ENCODE measurements at regions not wholly inside any gene's neighbourhood (a gene's known extent, or its start where the extent isn't known, plus 50 kb on each side); places are given as distances from the start of the nearest gene placed in this dataset.

GRCh38 chr2:188797371-188797770 lies 176.8 kb upstream of the COL3A1 start:
- Histone ChIP-seq H3K27ac (ENCODE audit: low read depth) (no peak overlapping the region), H3K36me3 (ENCODE audit: insufficient read depth) (no peaks in the 10 kb centered on the region), H2AFZ (no peak overlapping the region), H3K4me2 (no peak overlapping the region), H3F3A (replicated peaks; ENCODE audit: low read depth) (no peaks in the 10 kb centered on the region), H3K27me3 (ENCODE audit: insufficient read depth) (no peaks in the 10 kb centered on the region), H3K79me2 (replicated peaks; ENCODE audit: insufficient read depth) (no peaks in the 10 kb centered on the region), H4K20me1 (replicated peaks; ENCODE audit: insufficient read depth) (no peaks in the 10 kb centered on the region), H3K9me2 (ENCODE audit: insufficient read depth) (0 out of 2 replicates have a peak, but pooled peaks cover 4% of the 10 kb centered on the region), H3K4me3 (no peak overlapping the region), H3K4me1 (ENCODE audit: insufficient read depth) (no peaks in the 10 kb centered on the region)
- peaks cover 1% of the 10 kb centered on the region; the same call in 2 of the 3 replicates for H3K9me3 Mint-ChIP-seq
- DNase-seq (ENCODE audit: low spot score) = no peak
- ATAC-seq = no peak
- H3K27ac Mint-ChIP-seq = no peak overlapping the region
- TF ChIP-seq EZH2phosphoT487 (IDR thresholded peaks at IDR 0.05; ENCODE audit: unreplicated experiment) (no peak), CREB1 (CRISPR knock-in tag; IDR thresholded peaks at IDR 0.05; ENCODE audit: low read depth) (no peak), ZNF114 (CRISPR knock-in tag; IDR thresholded peaks at IDR 0.05) (no peak), POLR2AphosphoS5 (IDR thresholded peaks at IDR 0.05; ENCODE audit: low read depth) (no peak), EZH2 (IDR thresholded peaks at IDR 0.05; ENCODE audit: low read depth, unreplicated experiment) (no peak), NANOG (IDR thresholded peaks at IDR 0.05; ENCODE audit: borderline replicate concordance) (no peak), JUNB (IDR thresholded peaks at IDR 0.05; ENCODE audit: unreplicated experiment) (no peak), REST (IDR thresholded peaks at IDR 0.05; ENCODE audit: unreplicated experiment) (no peak), ZNF331 (CRISPR knock-in tag; IDR thresholded peaks at IDR 0.05; ENCODE audit: low read depth) (no peak), STAT1 (IDR thresholded peaks at IDR 0.05; ENCODE audit: unreplicated experiment) (no peak)
- TF ChIP-seq, protein P1, sequence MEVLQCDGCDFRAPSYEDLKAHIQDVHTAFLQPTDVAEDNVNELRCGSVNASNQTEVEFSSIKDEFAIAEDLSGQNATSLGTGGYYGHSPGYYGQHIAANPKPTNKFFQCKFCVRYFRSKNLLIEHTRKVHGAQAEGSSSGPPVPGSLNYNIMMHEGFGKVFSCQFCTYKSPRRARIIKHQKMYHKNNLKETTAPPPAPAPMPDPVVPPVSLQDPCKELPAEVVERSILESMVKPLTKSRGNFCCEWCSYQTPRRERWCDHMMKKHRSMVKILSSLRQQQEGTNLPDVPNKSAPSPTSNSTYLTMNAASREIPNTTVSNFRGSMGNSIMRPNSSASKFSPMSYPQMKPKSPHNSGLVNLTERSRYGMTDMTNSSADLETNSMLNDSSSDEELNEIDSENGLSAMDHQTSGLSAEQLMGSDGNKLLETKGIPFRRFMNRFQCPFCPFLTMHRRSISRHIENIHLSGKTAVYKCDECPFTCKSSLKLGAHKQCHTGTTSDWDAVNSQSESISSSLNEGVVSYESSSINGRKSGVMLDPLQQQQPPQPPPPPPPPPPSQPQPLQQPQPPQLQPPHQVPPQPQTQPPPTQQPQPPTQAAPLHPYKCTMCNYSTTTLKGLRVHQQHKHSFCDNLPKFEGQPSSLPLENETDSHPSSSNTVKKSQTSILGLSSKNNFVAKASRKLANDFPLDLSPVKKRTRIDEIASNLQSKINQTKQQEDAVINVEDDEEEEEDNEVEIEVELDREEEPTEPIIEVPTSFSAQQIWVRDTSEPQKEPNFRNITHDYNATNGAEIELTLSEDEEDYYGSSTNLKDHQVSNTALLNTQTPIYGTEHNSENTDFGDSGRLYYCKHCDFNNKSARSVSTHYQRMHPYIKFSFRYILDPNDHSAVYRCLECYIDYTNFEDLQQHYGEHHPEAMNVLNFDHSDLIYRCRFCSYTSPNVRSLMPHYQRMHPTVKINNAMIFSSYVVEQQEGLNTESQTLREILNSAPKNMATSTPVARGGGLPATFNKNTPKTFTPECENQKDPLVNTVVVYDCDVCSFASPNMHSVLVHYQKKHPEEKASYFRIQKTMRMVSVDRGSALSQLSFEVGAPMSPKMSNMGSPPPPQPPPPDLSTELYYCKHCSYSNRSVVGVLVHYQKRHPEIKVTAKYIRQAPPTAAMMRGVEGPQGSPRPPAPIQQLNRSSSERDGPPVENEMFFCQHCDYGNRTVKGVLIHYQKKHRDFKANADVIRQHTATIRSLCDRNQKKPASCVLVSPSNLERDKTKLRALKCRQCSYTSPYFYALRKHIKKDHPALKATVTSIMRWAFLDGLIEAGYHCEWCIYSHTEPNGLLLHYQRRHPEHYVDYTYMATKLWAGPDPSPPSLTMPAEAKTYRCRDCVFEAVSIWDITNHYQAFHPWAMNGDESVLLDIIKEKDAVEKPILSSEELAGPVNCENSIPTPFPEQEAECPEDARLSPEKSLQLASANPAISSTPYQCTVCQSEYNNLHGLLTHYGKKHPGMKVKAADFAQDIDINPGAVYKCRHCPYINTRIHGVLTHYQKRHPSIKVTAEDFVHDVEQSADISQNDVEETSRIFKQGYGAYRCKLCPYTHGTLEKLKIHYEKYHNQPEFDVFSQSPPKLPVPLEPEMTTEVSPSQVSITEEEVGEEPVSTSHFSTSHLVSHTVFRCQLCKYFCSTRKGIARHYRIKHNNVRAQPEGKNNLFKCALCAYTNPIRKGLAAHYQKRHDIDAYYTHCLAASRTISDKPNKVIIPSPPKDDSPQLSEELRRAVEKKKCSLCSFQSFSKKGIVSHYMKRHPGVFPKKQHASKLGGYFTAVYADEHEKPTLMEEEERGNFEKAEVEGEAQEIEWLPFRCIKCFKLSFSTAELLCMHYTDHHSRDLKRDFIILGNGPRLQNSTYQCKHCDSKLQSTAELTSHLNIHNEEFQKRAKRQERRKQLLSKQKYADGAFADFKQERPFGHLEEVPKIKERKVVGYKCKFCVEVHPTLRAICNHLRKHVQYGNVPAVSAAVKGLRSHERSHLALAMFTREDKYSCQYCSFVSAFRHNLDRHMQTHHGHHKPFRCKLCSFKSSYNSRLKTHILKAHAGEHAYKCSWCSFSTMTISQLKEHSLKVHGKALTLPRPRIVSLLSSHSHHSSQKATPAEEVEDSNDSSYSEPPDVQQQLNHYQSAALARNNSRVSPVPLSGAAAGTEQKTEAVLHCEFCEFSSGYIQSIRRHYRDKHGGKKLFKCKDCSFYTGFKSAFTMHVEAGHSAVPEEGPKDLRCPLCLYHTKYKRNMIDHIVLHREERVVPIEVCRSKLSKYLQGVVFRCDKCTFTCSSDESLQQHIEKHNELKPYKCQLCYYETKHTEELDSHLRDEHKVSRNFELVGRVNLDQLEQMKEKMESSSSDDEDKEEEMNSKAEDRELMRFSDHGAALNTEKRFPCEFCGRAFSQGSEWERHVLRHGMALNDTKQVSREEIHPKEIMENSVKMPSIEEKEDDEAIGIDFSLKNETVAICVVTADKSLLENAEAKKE (CRISPR knock-in tag; IDR thresholded peaks at IDR 0.05) = no peak
- TF ChIP-seq, protein P2, sequence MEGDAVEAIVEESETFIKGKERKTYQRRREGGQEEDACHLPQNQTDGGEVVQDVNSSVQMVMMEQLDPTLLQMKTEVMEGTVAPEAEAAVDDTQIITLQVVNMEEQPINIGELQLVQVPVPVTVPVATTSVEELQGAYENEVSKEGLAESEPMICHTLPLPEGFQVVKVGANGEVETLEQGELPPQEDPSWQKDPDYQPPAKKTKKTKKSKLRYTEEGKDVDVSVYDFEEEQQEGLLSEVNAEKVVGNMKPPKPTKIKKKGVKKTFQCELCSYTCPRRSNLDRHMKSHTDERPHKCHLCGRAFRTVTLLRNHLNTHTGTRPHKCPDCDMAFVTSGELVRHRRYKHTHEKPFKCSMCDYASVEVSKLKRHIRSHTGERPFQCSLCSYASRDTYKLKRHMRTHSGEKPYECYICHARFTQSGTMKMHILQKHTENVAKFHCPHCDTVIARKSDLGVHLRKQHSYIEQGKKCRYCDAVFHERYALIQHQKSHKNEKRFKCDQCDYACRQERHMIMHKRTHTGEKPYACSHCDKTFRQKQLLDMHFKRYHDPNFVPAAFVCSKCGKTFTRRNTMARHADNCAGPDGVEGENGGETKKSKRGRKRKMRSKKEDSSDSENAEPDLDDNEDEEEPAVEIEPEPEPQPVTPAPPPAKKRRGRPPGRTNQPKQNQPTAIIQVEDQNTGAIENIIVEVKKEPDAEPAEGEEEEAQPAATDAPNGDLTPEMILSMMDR (conservative IDR thresholded peaks at IDR 0.05; ENCODE audit: low read depth in 2 of 2) = no peak
- TF ChIP-seq, protein P3, sequence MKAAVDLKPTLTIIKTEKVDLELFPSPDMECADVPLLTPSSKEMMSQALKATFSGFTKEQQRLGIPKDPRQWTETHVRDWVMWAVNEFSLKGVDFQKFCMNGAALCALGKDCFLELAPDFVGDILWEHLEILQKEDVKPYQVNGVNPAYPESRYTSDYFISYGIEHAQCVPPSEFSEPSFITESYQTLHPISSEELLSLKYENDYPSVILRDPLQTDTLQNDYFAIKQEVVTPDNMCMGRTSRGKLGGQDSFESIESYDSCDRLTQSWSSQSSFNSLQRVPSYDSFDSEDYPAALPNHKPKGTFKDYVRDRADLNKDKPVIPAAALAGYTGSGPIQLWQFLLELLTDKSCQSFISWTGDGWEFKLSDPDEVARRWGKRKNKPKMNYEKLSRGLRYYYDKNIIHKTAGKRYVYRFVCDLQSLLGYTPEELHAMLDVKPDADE (IDR thresholded peaks at IDR 0.05) = no peak
- no peak overlapping the region for H3K4me3 Mint-ChIP-seq
- no peaks in the 10 kb centered on the region for H3K36me3 Mint-ChIP-seq (ENCODE audit: low read depth)
- no peaks in the 10 kb centered on the region for H3K4me1 Mint-ChIP-seq
- H3K27me3 Mint-ChIP-seq (ENCODE audit: insufficient read depth, low read depth, poor library complexity) = no peaks in the 10 kb centered on the region
